Natural killer cell (primary cell): ENCODE measurements at regions not wholly inside any gene's neighbourhood (a gene's known extent, or its start where the extent isn't known, plus 50 kb on each side); places are given as distances from the start of the nearest gene placed in this dataset.

Experiments used
- ATAC-seq, 3 donors: fragments of 150-1000 bp in 2 of 3; fragments of 200-7000 bp in 1 of 3; cut with Tn5 transposase; 1 replicate in 1 of 3; 2 replicates in 2 of 3; pipeline ENCODE4 v1.10.0; 2021; ENCODE audit warnings: mild to moderate bottlenecking in 2 of 3, moderate library complexity in 2 of 3
- DNase-seq, 2 donors: peaks; one replicate each; pipeline versions ENCODE4 v3.0.0 to v3.0.0-alpha.2; 2013 to 2021; ENCODE audit warnings: mixed read lengths in 1 of 2
- H3K27ac ChIP-seq: one replicate; pipeline ENCODE4 v1.5.1; 2013; ENCODE audit warnings: mild to moderate bottlenecking, low read length
- H3K27me3 ChIP-seq: one replicate; pipeline ENCODE4 v1.6.1; 2013; ENCODE audit warnings: low read length; ENCODE audit not compliant: control insufficient read depth, insufficient read depth
- H3K36me3 ChIP-seq: one replicate; pipeline ENCODE4 v1.6.1; 2013; ENCODE audit warnings: low read length; ENCODE audit not compliant: control insufficient read depth, insufficient read depth
- H3K4me1 ChIP-seq: one replicate; pipeline ENCODE4 v1.6.1; 2013; ENCODE audit warnings: low read length; ENCODE audit not compliant: control insufficient read depth, insufficient read depth
- H3K4me3 ChIP-seq: one replicate; pipeline ENCODE4 v1.5.1; 2013; ENCODE audit warnings: low read length
- H3K9me3 ChIP-seq: one replicate; pipeline ENCODE4 v1.6.1; 2013; ENCODE audit warnings: low read length; ENCODE audit not compliant: control insufficient read depth, insufficient read depth
- H3K27ac Mint-ChIP-seq, 2 donors: one replicate each; pipeline ENCODE4 v1.8.0; 2022; ENCODE audit warnings: mild to moderate bottlenecking in 2 of 2, mixed read lengths in 2 of 2, moderate library complexity in 1 of 2
- H3K27me3 Mint-ChIP-seq, 2 donors: one replicate each; pipeline ENCODE4 v1.8.0; 2022; ENCODE audit warnings: low read depth in 2 of 2, mixed read lengths in 2 of 2
- H3K36me3 Mint-ChIP-seq: one replicate; pipeline ENCODE4 v1.8.0; 2022; ENCODE audit warnings: mixed read lengths
- H3K4me1 Mint-ChIP-seq, 2 donors: one replicate each; pipeline ENCODE4 v1.8.0; 2022; ENCODE audit warnings: mixed read lengths in 2 of 2
- H3K4me3 Mint-ChIP-seq: one replicate; pipeline ENCODE4 v1.8.0; 2022; ENCODE audit warnings: mild to moderate bottlenecking, moderate library complexity, mixed read lengths
- H3K9me3 Mint-ChIP-seq, 2 donors: one replicate each; pipeline ENCODE4 v1.8.0; 2022; ENCODE audit warnings: mixed read lengths in 2 of 2
- CTCF ChIP-seq: fragments of 200-600 bp; IDR thresholded peaks from one replicate; pipeline ENCODE4 v1.8.0; 2022; ENCODE audit warnings: antibody characterized with exemption
- WGBS: methylation state at CpG from one replicate; pipeline ENCODE4 v1.1.7; 2013; ENCODE audit warnings: missing lambda C conversion rate; ENCODE audit not compliant: insufficient coverage; 5-methylcytosine and 5-hydroxymethylcytosine counted together
- intact Hi-C: fragments of 100-400 bp; cut with micrococcal nuclease; formaldehyde crosslinking; loops from one replicate; pipeline ENCODE4 v1.14.2; 2022

- Histone ChIP-seq H3K9me3 (no peaks in the 10 kb centered on the region), H3K4me1 (peaks cover 3% of the 10 kb centered on the region), H3K36me3 (no peaks in the 10 kb centered on the region), H3K27me3 (no peaks in the 10 kb centered on the region), H3K4me3 (no peak overlapping the region), H3K27ac (no peak overlapping the region)
- Mint-ChIP-seq H3K9me3 (no peaks in the 10 kb centered on the region), H3K4me3 (no peak overlapping the region), H3K27me3 (peaks cover 14 to 16% of the 10 kb centered on the region in 2 donors), H3K36me3 (no peaks in the 10 kb centered on the region), H3K27ac (no peak overlapping the region), H3K4me1 (peaks cover 7 to 8% of the 10 kb centered on the region in 2 donors)
- TF ChIP-seq CTCF = no peak
- intact Hi-C loops = no loop called here
- DNase-seq = no peak
- no peak for ATAC-seq
- 55% methylated on average over 2 of the region's 2 CpGs for WGBS
These were observed 80.7 kb upstream of the MAFB start for GRCh38 chr20:40769677-40770285.

GRCh38 chr20:40770564-40771307, 81.7 kb upstream of the MAFB start:
- no peak overlapping the region for H3K4me3 Mint-ChIP-seq
- H3K4me1 ChIP-seq = peaks cover 3% of the 10 kb centered on the region
- DNase-seq (no peak), ATAC-seq (no peak)
- TF ChIP-seq CTCF = no peak
- no peak overlapping the region for H3K27ac Mint-ChIP-seq
- no peaks in the 10 kb centered on the region for H3K36me3 ChIP-seq
- no peaks in the 10 kb centered on the region for H3K9me3 ChIP-seq
- 50% methylated on average over 13 of the region's 13 CpGs for WGBS
- intact Hi-C loops = no loop called here
- H3K27ac ChIP-seq = no peak overlapping the region
- no peak overlapping the region for H3K4me3 ChIP-seq
- H3K9me3 Mint-ChIP-seq = no peaks in the 10 kb centered on the region
- no peaks in the 10 kb centered on the region for H3K36me3 Mint-ChIP-seq
- no peaks in the 10 kb centered on the region for H3K27me3 ChIP-seq
- H3K27me3 Mint-ChIP-seq = peaks cover 13 to 14% of the 10 kb centered on the region in 2 donors
- peaks cover 7 to 8% of the 10 kb centered on the region in 2 donors for H3K4me1 Mint-ChIP-seq

- no peak overlapping the region for H3K4me3 Mint-ChIP-seq
- peaks cover 7% of the 10 kb centered on the region for H3K4me1 ChIP-seq
- no peak overlapping the region for H3K4me3 ChIP-seq
- no peaks in the 10 kb centered on the region for H3K9me3 Mint-ChIP-seq
- 73% methylated on average over 3 of the region's 4 CpGs for WGBS
- intact Hi-C loops = no loop called here
- no peak for TF ChIP-seq CTCF
- no peak for DNase-seq
- no peak overlapping the region for H3K27ac ChIP-seq
- H3K4me1 Mint-ChIP-seq = peaks cover 7 to 8% of the 10 kb centered on the region in 2 donors
- H3K27me3 Mint-ChIP-seq = peaks cover 13 to 14% of the 10 kb centered on the region in 2 donors
- no peaks in the 10 kb centered on the region for H3K36me3 ChIP-seq
- no peak overlapping the region for H3K27ac Mint-ChIP-seq
- H3K27me3 ChIP-seq = no peaks in the 10 kb centered on the region
- no peak for ATAC-seq
- no peaks in the 10 kb centered on the region for H3K9me3 ChIP-seq
- H3K36me3 Mint-ChIP-seq = no peaks in the 10 kb centered on the region
These were observed 82.2 kb upstream of the MAFB start for GRCh38 chr20:40771308-40771610.
